Stomach (tissue), 8 donors: ENCODE measurements at regions not wholly inside any gene's neighbourhood (a gene's known extent, or its start where the extent isn't known, plus 50 kb on each side); places are given as distances from the start of the nearest gene placed in this dataset.

Source experiments
- DNase-seq, 2 donors: peaks; one replicate each; pipeline versions ENCODE4 v3.0.0 to v3.0.0-alpha.2; 2013 to 2019
- H3K27ac ChIP-seq, 5 donors: fragments of 200-600 bp in 4 of 5; sonication (generic) in 4 of 5; one replicate each; pipeline ENCODE4 v1.5.1; 2013 to 2019; ENCODE audit warnings: mild to moderate bottlenecking in 1 of 5, moderate library complexity in 1 of 5
- H3K27me3 ChIP-seq, 3 donors: fragments of 200-600 bp; sonication (generic); one replicate each; pipeline ENCODE4 v1.5.1; 2017 to 2019; ENCODE audit warnings: mixed run types in 1 of 3
- H3K36me3 ChIP-seq, 4 donors: fragments of 200-600 bp; sonication (generic); 1 replicate in 3 of 4; 2 replicates in 1 of 4; pipeline ENCODE4 v1.5.1; 2016 to 2019
- H3K4me1 ChIP-seq, 4 donors: fragments of 200-600 bp; sonication (generic); one replicate each; pipeline ENCODE4 v1.5.1; 2016 to 2019
- H3K4me3 ChIP-seq, 4 donors: fragments of 200-600 bp; sonication (generic) in 3 of 4; one replicate each; pipeline ENCODE4 v1.5.1; 2016 to 2019; ENCODE audit warnings: mild to moderate bottlenecking in 1 of 4
- H3K9me3 ChIP-seq, 4 donors: fragments of 200-600 bp; sonication (generic); one replicate each; pipeline ENCODE4 v1.5.1; 2016 to 2019
- CTCF ChIP-seq, 7 experiments: fragments of 450-650 bp in 4 of 7; fragments of 200-600 bp in 3 of 7; sonication (generic) in 3 of 7; IDR thresholded peaks; one replicate each; pipeline ENCODE4 v1.5.1; 2016 to 2019; ENCODE audit warnings: antibody characterized with exemption in 7 of 7, control low read depth in 2 of 7, mild to moderate bottlenecking in 1 of 7
- EP300 ChIP-seq: sonication (generic); formaldehyde crosslinking; IDR thresholded peaks from one replicate; pipeline ENCODE4 v1.6.1; 2017; ENCODE audit warnings: antibody characterized with exemption
- POLR2A ChIP-seq, 4 donors: fragments of 450-650 bp; IDR thresholded peaks; one replicate each; pipeline ENCODE4 v1.6.1; 2016; ENCODE audit warnings: antibody characterized with exemption in 4 of 4, control low read depth in 2 of 4, mild to moderate bottlenecking in 1 of 4, moderate library complexity in 1 of 4
- POLR2AphosphoS5 ChIP-seq, 3 donors: sonication (generic); formaldehyde crosslinking; IDR thresholded peaks; one replicate each; pipeline ENCODE4 v1.6.1; 2016; ENCODE audit warnings: antibody characterized with exemption in 3 of 3
- WGBS, 5 donors: extraction: QIAGEN DNeasy Blood & Tissue Kit in 3 of 5; methylation state at CpG; one replicate each; pipeline versions ENCODE4 v1.1.5 to v1.1.7; 2013 to 2018; 5-methylcytosine and 5-hydroxymethylcytosine counted together
- intact Hi-C: fragments of 100-400 bp; cut with DNase I; formaldehyde crosslinking; loops from one replicate; pipeline ENCODE4 v1.15.1; 2023; ENCODE audit warnings: low total_unique reads
- donor health status: healthy with polysubstance abuse.
- donor health status: Bipolar disorder and iron deficiency.
- donor health status: healthy.

- 52 to 59% (median 54%) methylated on average over 8 of the region's 8 CpGs for WGBS, 5 donors
- H3K4me3 ChIP-seq: no peak overlapping the region
- TF ChIP-seq CTCF (IDR thresholded peaks at IDR 0.05) (no peak), EP300 (no peak), POLR2AphosphoS5 (IDR thresholded peaks at IDR 0.05) (no peak), POLR2A (IDR thresholded peaks at IDR 0.05) (no peak)
- peaks cover 0 to 3% (median 0%) of the 10 kb centered on the region in 4 donors for H3K4me1 ChIP-seq
- no peaks in the 10 kb centered on the region for H3K36me3 ChIP-seq
- no peak overlapping the region for H3K27ac ChIP-seq
- no peak for DNase-seq
- intact Hi-C loops: no loop called here
- H3K27me3 ChIP-seq: no peaks in the 10 kb centered on the region
- H3K9me3 ChIP-seq: peaks cover 0 to 4% (median 1%) of the 10 kb centered on the region in 4 donors
These were observed 833.0 kb downstream of the EPHA7 start for GRCh38 chr6:92586236-92586977.

GRCh38 chr6:92582211-92582610, 837.1 kb downstream of the EPHA7 start:
- H3K4me3 ChIP-seq: no peak overlapping the region
- H3K9me3 ChIP-seq: peaks cover 3 to 36% (median 16%) of the 10 kb centered on the region in 4 donors
- no peak for DNase-seq
- H3K36me3 ChIP-seq: no peaks in the 10 kb centered on the region
- H3K27ac ChIP-seq: no peak overlapping the region
- H3K4me1 ChIP-seq: peaks cover 0 to 3% (median 0%) of the 10 kb centered on the region in 4 donors
- intact Hi-C loops: no loop called here
- 78 to 86% (median 81%) methylated on average over 1 of the region's 1 CpG for WGBS, 5 donors
- TF ChIP-seq POLR2AphosphoS5 (IDR thresholded peaks at IDR 0.05) (no peak), CTCF (IDR thresholded peaks at IDR 0.05) (no peak), POLR2A (IDR thresholded peaks at IDR 0.05) (no peak), EP300 (no peak)
- no peaks in the 10 kb centered on the region for H3K27me3 ChIP-seq

- 67 to 85% (median 77%) methylated on average over 1 to 2 of the region's 2 CpGs for WGBS, 5 donors
- intact Hi-C loops: no loop called here
- H3K36me3 ChIP-seq: no peaks in the 10 kb centered on the region
These were observed 842.2 kb downstream of the EPHA7 start for GRCh38 chr6:92577077-92577719.

GRCh38 chr6:92568541-92568940, 850.8 kb downstream of the EPHA7 start:
- TF ChIP-seq EP300 (no peak), CTCF (IDR thresholded peaks at IDR 0.05) (no peak)
- H3K36me3 ChIP-seq: no peaks in the 10 kb centered on the region
- no peaks in the 10 kb centered on the region for H3K9me3 ChIP-seq
- H3K27ac ChIP-seq: no peak overlapping the region
- 83 to 93% (median 86%) methylated on average over 1 of the region's 1 CpG for WGBS, 5 donors
- intact Hi-C loops: no loop called here
- no peaks in the 10 kb centered on the region for H3K27me3 ChIP-seq
- no peak overlapping the region for H3K4me3 ChIP-seq
- no peak for DNase-seq
- no peaks in the 10 kb centered on the region for H3K4me1 ChIP-seq

More at GRCh38 chr6:92577077-92577719, 842.2 kb downstream of the EPHA7 start:
- H3K27me3 ChIP-seq: no peaks in the 10 kb centered on the region
- H3K9me3 ChIP-seq: peaks cover 3 to 43% (median 19%) of the 10 kb centered on the region in 4 donors
- no peaks in the 10 kb centered on the region for H3K4me1 ChIP-seq
- TF ChIP-seq EP300 (no peak), POLR2A (IDR thresholded peaks at IDR 0.05) (no peak), CTCF (IDR thresholded peaks at IDR 0.05) (no peak), POLR2AphosphoS5 (IDR thresholded peaks at IDR 0.05) (no peak)
- DNase-seq: no peak
- no peak overlapping the region for H3K4me3 ChIP-seq
- no peak overlapping the region for H3K27ac ChIP-seq
